Tibial nerve (tissue), 4 donors: ENCODE measurements at regions not wholly inside any gene's neighbourhood (a gene's known extent, or its start where the extent isn't known, plus 50 kb on each side); places are given as distances from the start of the nearest gene placed in this dataset.
"Not testable (repeated sequence)": the region's sequence is repeated elsewhere in the genome, so short reads cannot be mapped to it uniquely, and the experiment has no call there.

Experiments used
- DNase-seq, 2 donors: peaks; one replicate each; pipeline ENCODE4 v3.0.0-alpha.2; 2019; ENCODE audit warnings: low spot score in 2 of 2
- H3K27ac ChIP-seq, 4 donors: fragments of 200-600 bp; sonication (generic) in 3 of 4; one replicate each; pipeline ENCODE4 v1.5.1; 2017 to 2019; ENCODE audit warnings: mild to moderate bottlenecking in 1 of 4
- H3K27me3 ChIP-seq, 2 donors: fragments of 200-600 bp; sonication (generic) in 1 of 2; one replicate each; pipeline versions ENCODE4 v1.5.1 to v1.6.0; 2017 to 2019
- H3K36me3 ChIP-seq, 3 donors: fragments of 200-600 bp; sonication (generic); one replicate each; pipeline ENCODE4 v1.5.1; 2018 to 2019
- H3K4me1 ChIP-seq, 4 donors: fragments of 200-600 bp; sonication (generic) in 3 of 4; one replicate each; pipeline ENCODE4 v1.5.1; 2017 to 2019
- H3K4me3 ChIP-seq, 4 donors: fragments of 200-600 bp; sonication (generic) in 3 of 4; one replicate each; pipeline ENCODE4 v1.5.1; 2017 to 2019; ENCODE audit warnings: mild to moderate bottlenecking in 1 of 4, moderate library complexity in 1 of 4
- H3K9me3 ChIP-seq, 4 donors: fragments of 200-600 bp; sonication (generic) in 3 of 4; one replicate each; pipeline ENCODE4 v1.5.1; 2017 to 2019
- CTCF ChIP-seq, 5 experiments: fragments of 200-600 bp in 3 of 5; fragments of 450-650 bp in 2 of 5; sonication (generic) in 3 of 5; IDR thresholded peaks; one replicate each; pipeline ENCODE4 v1.5.1; 2016 to 2019; ENCODE audit warnings: antibody characterized with exemption in 5 of 5, mild to moderate bottlenecking in 3 of 5, moderate library complexity in 2 of 5
- EP300 ChIP-seq, 2 donors: sonication (generic); formaldehyde crosslinking; IDR thresholded peaks; one replicate each; pipeline ENCODE4 v1.6.1; 2017; ENCODE audit warnings: antibody characterized with exemption in 2 of 2, mild to moderate bottlenecking in 1 of 2
- POLR2A ChIP-seq, 2 donors: fragments of 450-650 bp; IDR thresholded peaks; one replicate each; pipeline ENCODE4 v1.6.1; 2017; ENCODE audit warnings: antibody characterized with exemption in 2 of 2, mild to moderate bottlenecking in 2 of 2, moderate library complexity in 2 of 2
- WGBS, 2 donors: methylation state at CpG; one replicate each; pipeline ENCODE4 v1.1.5; 2018; 5-methylcytosine and 5-hydroxymethylcytosine counted together

- Histone ChIP-seq H3K4me1 (no peaks in the 10 kb centered on the region), H3K27me3 (no peaks in the 10 kb centered on the region), H3K9me3 (no peaks in the 10 kb centered on the region), H3K27ac (no peak overlapping the region), H3K4me3 (no peak overlapping the region), H3K36me3 (no peaks in the 10 kb centered on the region)
- no peak for DNase-seq
- TF ChIP-seq CTCF (IDR thresholded peaks at IDR 0.05) (no peak), EP300 (IDR thresholded peaks at IDR 0.05) (no peak), POLR2A (IDR thresholded peaks at IDR 0.05) (no peak)
- 94% methylated on average over 5 of the region's 5 CpGs; no CpG with 5 or more reads in 1 of the 2 donors for WGBS, 2 donors
Observed at GRCh38 chrY:18919256-18919655, 145.7 kb upstream of the HSFY2 start.

- Histone ChIP-seq H3K27me3 (no peaks in the 10 kb centered on the region), H3K4me3 (no peak overlapping the region), H3K27ac (no peak overlapping the region), H3K9me3 (no peaks in the 10 kb centered on the region), H3K36me3 (no peaks in the 10 kb centered on the region), H3K4me1 (no peaks in the 10 kb centered on the region)
- no peak for TF ChIP-seq POLR2A (IDR thresholded peaks at IDR 0.05)
- TF ChIP-seq EP300 (IDR thresholded peaks at IDR 0.05) = no peak
- no peak for TF ChIP-seq CTCF (IDR thresholded peaks at IDR 0.05)
- no peak for DNase-seq
- WGBS, 2 donors = 94% methylated on average over 2 of the region's 2 CpGs; no CpG with 5 or more reads in 1 of the 2 donors
Observed at GRCh38 chrY:18912846-18913245, 139.3 kb upstream of the HSFY2 start.

GRCh38 chrY:18909846-18910245, 136.3 kb upstream of the HSFY2 start:
- 100% methylated on average over 1 of the region's 1 CpG; no CpG with 5 or more reads in 1 of the 2 donors for WGBS, 2 donors
- no peak for DNase-seq
- H3K4me3 ChIP-seq = no peak overlapping the region
- H3K9me3 ChIP-seq = no peaks in the 10 kb centered on the region
- no peaks in the 10 kb centered on the region for H3K4me1 ChIP-seq
- TF ChIP-seq POLR2A (IDR thresholded peaks at IDR 0.05) = no peak
- TF ChIP-seq CTCF (IDR thresholded peaks at IDR 0.05) = no peak
- no peak for TF ChIP-seq EP300 (IDR thresholded peaks at IDR 0.05)
- H3K36me3 ChIP-seq = no peaks in the 10 kb centered on the region
- no peaks in the 10 kb centered on the region for H3K27me3 ChIP-seq
- H3K27ac ChIP-seq = no peak overlapping the region

- H3K36me3 ChIP-seq, DNase-seq, H3K4me3 ChIP-seq, H3K4me1 ChIP-seq, H3K27me3 ChIP-seq, H3K9me3 ChIP-seq, H3K27ac ChIP-seq: not testable (repeated sequence)
- WGBS, 2 donors = 77% methylated on average over 6 of the region's 8 CpGs; no CpG with 5 or more reads in 1 of the 2 donors
Observed at GRCh38 chrY:18906198-18906597, 132.7 kb upstream of the HSFY2 start.

GRCh38 chrY:18904296-18904695, 130.8 kb upstream of the HSFY2 start:
- Histone ChIP-seq H3K27me3 (no peaks in the 10 kb centered on the region), H3K27ac (no peak overlapping the region), H3K36me3 (no peaks in the 10 kb centered on the region), H3K9me3 (no peaks in the 10 kb centered on the region), H3K4me3 (no peak overlapping the region), H3K4me1 (no peaks in the 10 kb centered on the region)
- no peak for TF ChIP-seq CTCF (IDR thresholded peaks at IDR 0.05)
- no peak for TF ChIP-seq POLR2A (IDR thresholded peaks at IDR 0.05)
- no peak for TF ChIP-seq EP300 (IDR thresholded peaks at IDR 0.05)
- DNase-seq = no peak
- WGBS, 2 donors = 45% methylated on average over 2 of the region's 2 CpGs; no CpG with 5 or more reads in 1 of the 2 donors

GRCh38 chrY:18891994-18892393, 118.5 kb upstream of the HSFY2 start:
- no peak overlapping the region for H3K4me3 ChIP-seq

More at GRCh38 chrY:18891994-18892393, 118.5 kb upstream of the HSFY2 start:
- no peak for DNase-seq
- Histone ChIP-seq H3K4me1 (no peaks in the 10 kb centered on the region), H3K27me3 (no peaks in the 10 kb centered on the region), H3K27ac (no peak overlapping the region), H3K36me3 (no peaks in the 10 kb centered on the region), H3K9me3 (peaks cover 0 to 9% (median 0%) of the 10 kb centered on the region in 4 donors)
- 78% methylated on average over 4 of the region's 4 CpGs; no CpG with 5 or more reads in 1 of the 2 donors for whole genome bisulfite sequencing, 2 donors
- TF ChIP-seq POLR2A (IDR thresholded peaks at IDR 0.05) (no peak), CTCF (IDR thresholded peaks at IDR 0.05) (no peak)
